ENCODE measurements at regions not wholly inside any gene's neighbourhood (a gene's known extent, or its start where the extent isn't known, plus 50 kb on each side); places are given as distances from the start of the nearest gene placed in this dataset.

DNA sequence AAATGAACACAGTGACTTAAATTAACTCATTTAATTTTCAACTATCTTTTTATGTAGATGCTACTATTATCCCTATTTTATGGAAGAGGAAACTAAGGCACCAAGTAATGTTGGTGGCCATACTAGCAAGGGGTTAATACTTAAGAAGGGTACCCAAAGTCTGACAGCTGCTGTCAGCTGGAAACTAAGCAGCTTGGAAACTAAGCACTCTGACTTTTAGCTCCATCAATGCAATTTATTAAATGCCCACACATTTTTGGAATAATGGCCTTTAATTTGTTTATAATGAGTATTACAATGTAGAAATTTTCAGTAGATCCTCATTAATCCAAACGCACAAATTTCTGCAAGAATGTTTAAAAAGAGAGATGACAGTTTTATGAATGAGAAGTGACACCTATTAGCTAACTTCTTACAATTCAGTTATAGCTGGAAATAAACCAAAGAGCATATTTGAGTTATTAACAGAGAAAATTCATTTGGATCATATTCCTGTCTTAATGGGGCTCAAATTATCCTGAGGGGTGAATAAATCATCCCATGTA lies 483.1 kb upstream of the MBL2 start:
- Mint-ChIP-seq H3K4me3 (no peak overlapping the region), H3K27ac (no peak overlapping the region), H3K36me3 (ENCODE audit: low read depth) (no peaks in the 10 kb centered on the region), H3K4me1 (ENCODE audit: low read depth) (no peaks in the 10 kb centered on the region), H3K9me3 (peaks cover 12% of the 10 kb centered on the region), H3K27me3 (ENCODE audit: low read depth) (no peaks in the 10 kb centered on the region)
- intact Hi-C loops (cut with micrococcal nuclease) = no loop called here
- CTCF ChIA-PET = no interaction called here
- no peak for DNase-seq

DNA sequence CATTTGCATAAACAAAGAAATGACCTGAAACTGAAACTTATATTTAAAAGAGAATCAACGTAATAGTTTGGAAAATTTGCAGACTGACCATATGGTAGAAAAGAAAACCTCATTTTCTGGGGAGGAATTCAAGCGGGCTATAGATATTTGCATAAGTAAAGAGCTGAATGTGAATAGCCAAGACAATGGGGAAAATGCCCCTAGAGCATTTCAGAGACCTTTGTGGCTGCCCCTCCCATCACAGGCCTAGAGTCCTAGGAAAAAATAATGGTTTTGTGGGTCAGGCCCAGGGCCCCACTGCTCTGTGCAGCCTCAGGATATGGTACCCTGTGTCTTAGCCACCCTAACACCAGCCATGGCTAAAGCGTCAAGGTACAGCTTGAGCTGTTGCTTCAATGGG lies 480.6 kb upstream of the MBL2 start:
- Mint-ChIP-seq H3K4me3 (no peak overlapping the region), H3K9me3 (peaks cover 15% of the 10 kb centered on the region), H3K4me1 (ENCODE audit: low read depth) (no peaks in the 10 kb centered on the region), H3K36me3 (ENCODE audit: low read depth) (no peaks in the 10 kb centered on the region), H3K27ac (no peak overlapping the region), H3K27me3 (ENCODE audit: low read depth) (no peaks in the 10 kb centered on the region)
- no peak for DNase-seq
- intact Hi-C loops (cut with micrococcal nuclease) = no loop called here
- CTCF ChIA-PET = no interaction called here

GRCh38 chr10:53239873-53240272 lies 467.3 kb upstream of the MBL2 start:
- peaks cover 6% of the 10 kb centered on the region for H3K9me3 Mint-ChIP-seq
- H3K36me3 Mint-ChIP-seq (ENCODE audit: low read depth) = no peaks in the 10 kb centered on the region
- no peak overlapping the region for H3K4me3 Mint-ChIP-seq
- DNase-seq = no peak
- intact Hi-C loops (cut with micrococcal nuclease) = no loop called here
- H3K27ac Mint-ChIP-seq = no peak overlapping the region
- CTCF ChIA-PET = no interaction called here
- H3K4me1 Mint-ChIP-seq (ENCODE audit: low read depth) = no peaks in the 10 kb centered on the region
- no peaks in the 10 kb centered on the region for H3K27me3 Mint-ChIP-seq (ENCODE audit: low read depth)

GRCh38 chr10:53236941-53237340 lies 464.4 kb upstream of the MBL2 start:
- no peak overlapping the region for H3K4me3 Mint-ChIP-seq
- no peak overlapping the region for H3K27ac Mint-ChIP-seq
- no peak for DNase-seq
- CTCF ChIA-PET = no interaction called here
- no peaks in the 10 kb centered on the region for H3K36me3 Mint-ChIP-seq (ENCODE audit: low read depth)
- H3K9me3 Mint-ChIP-seq = peaks cover 7% of the 10 kb centered on the region
- intact Hi-C loops (cut with micrococcal nuclease) = no loop called here
- H3K4me1 Mint-ChIP-seq (ENCODE audit: low read depth) = no peaks in the 10 kb centered on the region
- no peaks in the 10 kb centered on the region for H3K27me3 Mint-ChIP-seq (ENCODE audit: low read depth)

- no peaks in the 10 kb centered on the region for H3K27me3 Mint-ChIP-seq (ENCODE audit: low read depth)
- CTCF ChIA-PET = no interaction called here
- peaks cover 5% of the 10 kb centered on the region for H3K9me3 Mint-ChIP-seq
- DNase-seq = no peak
- intact Hi-C loops (cut with micrococcal nuclease) = no loop called here
- H3K4me1 Mint-ChIP-seq (ENCODE audit: low read depth) = no peaks in the 10 kb centered on the region
- no peak overlapping the region for H3K27ac Mint-ChIP-seq
- no peak overlapping the region for H3K4me3 Mint-ChIP-seq
- H3K36me3 Mint-ChIP-seq (ENCODE audit: low read depth) = no peaks in the 10 kb centered on the region
Observed at GRCh38 chr10:53233749-53234148, 461.2 kb upstream of the MBL2 start.

DNA sequence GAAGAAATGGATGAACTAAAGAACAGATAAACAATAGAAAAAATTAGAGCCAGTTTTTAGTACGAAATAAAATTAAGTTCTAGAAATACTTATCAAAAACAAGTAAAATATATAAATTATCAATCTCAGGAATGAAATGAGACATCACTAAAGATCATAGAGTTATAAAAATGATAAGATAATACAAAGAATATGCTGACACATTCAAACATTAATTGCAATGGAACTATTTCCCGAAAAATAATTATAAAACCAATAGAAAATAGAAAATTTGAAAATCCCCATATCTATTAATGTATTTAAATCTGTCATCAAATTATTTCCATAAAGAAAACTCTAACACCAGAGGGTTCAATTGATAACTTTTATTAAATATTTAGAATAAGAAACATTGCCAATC lies 458.1 kb upstream of the MBL2 start:
- no peaks in the 10 kb centered on the region for H3K36me3 Mint-ChIP-seq (ENCODE audit: low read depth)
- peaks cover 3% of the 10 kb centered on the region for H3K9me3 Mint-ChIP-seq
- H3K4me3 Mint-ChIP-seq = no peak overlapping the region
- CTCF ChIA-PET = no interaction called here
- H3K4me1 Mint-ChIP-seq (ENCODE audit: low read depth) = no peaks in the 10 kb centered on the region
- no peak for DNase-seq
- no peaks in the 10 kb centered on the region for H3K27me3 Mint-ChIP-seq (ENCODE audit: low read depth)
- H3K27ac Mint-ChIP-seq = no peak overlapping the region
- intact Hi-C loops (cut with micrococcal nuclease) = no loop called here

DNA sequence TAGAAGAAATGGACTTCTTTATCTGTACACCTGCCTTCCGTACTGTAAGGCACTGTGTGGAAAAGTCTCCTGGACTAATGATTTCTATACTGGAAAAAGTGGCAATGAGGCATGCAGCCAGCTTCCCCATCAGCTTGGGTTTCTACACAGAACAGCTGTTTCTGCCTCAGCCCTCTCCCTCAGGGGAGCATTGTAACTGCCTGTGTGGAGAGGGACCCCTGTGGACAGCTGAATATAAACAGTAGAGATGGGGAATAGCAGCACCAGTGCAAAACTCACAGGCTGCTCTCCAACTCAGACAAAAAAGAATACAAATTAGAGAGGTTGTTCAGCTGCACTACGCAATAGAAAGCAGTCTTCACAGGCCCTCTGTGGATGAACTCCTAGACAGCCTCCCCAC lies 451.3 kb upstream of the MBL2 start:
- Mint-ChIP-seq H3K4me1 (ENCODE audit: low read depth) (no peaks in the 10 kb centered on the region), H3K27ac (no peak overlapping the region), H3K4me3 (no peak overlapping the region), H3K36me3 (ENCODE audit: low read depth) (no peaks in the 10 kb centered on the region), H3K27me3 (ENCODE audit: low read depth) (no peaks in the 10 kb centered on the region), H3K9me3 (peaks cover 1% of the 10 kb centered on the region)
- no peak for DNase-seq
- intact Hi-C loops (cut with micrococcal nuclease) = no loop called here
- CTCF ChIA-PET = no interaction called here

DNA sequence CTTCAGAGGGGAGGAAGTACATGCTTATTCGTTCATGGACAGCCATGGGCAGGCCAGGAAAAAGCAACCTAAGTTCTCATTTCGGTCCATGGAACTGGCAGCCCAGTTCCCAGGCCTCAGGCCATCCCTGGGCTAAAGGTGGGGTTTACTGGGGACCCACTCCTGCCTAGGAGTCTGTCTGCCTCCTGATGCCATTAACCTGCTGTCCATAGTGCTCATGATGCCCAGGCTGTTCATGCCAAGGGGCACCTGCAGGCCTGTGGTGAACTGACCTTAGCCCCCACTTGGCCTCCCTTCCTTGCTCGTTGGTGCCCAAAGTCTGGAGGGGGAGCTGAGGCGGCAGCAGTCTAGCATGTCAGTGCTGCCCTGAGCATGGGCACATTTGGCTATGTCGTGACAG lies 450.2 kb upstream of the MBL2 start:
- no peaks in the 10 kb centered on the region for H3K27me3 Mint-ChIP-seq (ENCODE audit: low read depth)
- DNase-seq = no peak
- no peak overlapping the region for H3K4me3 Mint-ChIP-seq
- H3K27ac Mint-ChIP-seq = no peak overlapping the region
- H3K36me3 Mint-ChIP-seq (ENCODE audit: low read depth) = no peaks in the 10 kb centered on the region
- intact Hi-C loops (cut with micrococcal nuclease) = no loop called here
- no peaks in the 10 kb centered on the region for H3K4me1 Mint-ChIP-seq (ENCODE audit: low read depth)
- CTCF ChIA-PET = no interaction called here
- H3K9me3 Mint-ChIP-seq = peaks cover 1% of the 10 kb centered on the region

- intact Hi-C loops (cut with micrococcal nuclease) = no loop called here
- CTCF ChIA-PET = no interaction called here
- no peak overlapping the region for H3K4me3 Mint-ChIP-seq
- no peaks in the 10 kb centered on the region for H3K4me1 Mint-ChIP-seq (ENCODE audit: low read depth)
- no peak for DNase-seq
- H3K36me3 Mint-ChIP-seq (ENCODE audit: low read depth) = no peaks in the 10 kb centered on the region
- H3K9me3 Mint-ChIP-seq = peaks cover 15% of the 10 kb centered on the region
- no peaks in the 10 kb centered on the region for H3K27me3 Mint-ChIP-seq (ENCODE audit: low read depth)
- H3K27ac Mint-ChIP-seq = no peak overlapping the region
Observed at GRCh38 chr10:53209944-53210611, 437.5 kb upstream of the MBL2 start.

DNA sequence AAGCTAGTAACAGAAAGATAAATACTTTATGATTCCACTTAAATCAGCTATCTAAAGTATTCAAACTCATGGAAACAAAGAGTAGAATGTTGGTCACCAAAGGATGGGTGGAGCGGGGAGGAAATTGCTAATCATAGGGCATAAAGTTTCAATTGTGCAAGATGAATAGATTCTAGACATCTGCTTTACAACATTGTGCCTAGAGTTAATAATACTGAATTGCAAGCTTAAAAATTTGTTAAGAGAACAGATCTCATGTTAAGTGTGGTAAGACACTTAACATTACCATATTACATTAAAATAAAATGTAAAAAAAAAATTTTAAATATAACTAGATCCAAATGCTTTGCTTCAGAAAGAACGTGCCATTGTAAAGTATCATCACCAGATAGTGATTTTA lies 411.1 kb upstream of the MBL2 start:
- no peak for DNase-seq
- Mint-ChIP-seq H3K9me3 (peaks cover 17% of the 10 kb centered on the region), H3K4me1 (ENCODE audit: low read depth) (no peaks in the 10 kb centered on the region), H3K36me3 (ENCODE audit: low read depth) (no peaks in the 10 kb centered on the region), H3K4me3 (no peak overlapping the region), H3K27ac (no peak overlapping the region), H3K27me3 (ENCODE audit: low read depth) (no peaks in the 10 kb centered on the region)
- intact Hi-C loops (cut with micrococcal nuclease) = no loop called here
- CTCF ChIA-PET = no interaction called here

GRCh38 chr10:53177468-53177867 lies 404.9 kb upstream of the MBL2 start:
- CTCF ChIA-PET = no interaction called here
- no peaks in the 10 kb centered on the region for H3K36me3 Mint-ChIP-seq (ENCODE audit: low read depth)
- intact Hi-C loops (cut with micrococcal nuclease) = no loop called here
- no peak overlapping the region for H3K4me3 Mint-ChIP-seq
- peaks cover 3% of the 10 kb centered on the region for H3K9me3 Mint-ChIP-seq
- H3K27ac Mint-ChIP-seq = no peak overlapping the region
- H3K4me1 Mint-ChIP-seq (ENCODE audit: low read depth) = no peaks in the 10 kb centered on the region
- no peaks in the 10 kb centered on the region for H3K27me3 Mint-ChIP-seq (ENCODE audit: low read depth)
- no peak for DNase-seq

DNA sequence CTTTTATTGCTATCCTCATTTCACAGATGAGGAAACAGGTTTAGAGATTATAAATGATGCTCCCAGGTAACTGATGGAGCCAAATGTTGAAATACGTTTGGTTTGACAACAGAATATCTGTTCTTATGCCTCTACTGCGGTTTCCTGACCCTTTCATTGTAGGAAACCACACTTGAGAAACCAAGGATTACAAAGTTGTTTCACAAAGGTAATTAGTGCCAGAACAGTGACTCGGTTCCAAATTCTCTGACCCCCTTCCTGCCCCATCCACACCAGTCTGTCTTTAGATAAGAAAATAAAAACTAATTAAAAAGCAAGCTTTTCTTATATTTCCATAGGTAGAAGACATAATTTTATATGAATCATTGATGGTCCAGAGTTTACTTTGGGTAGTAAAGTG lies 393.7 kb upstream of the MBL2 start:
- Mint-ChIP-seq H3K36me3 (ENCODE audit: low read depth) (no peaks in the 10 kb centered on the region), H3K27me3 (ENCODE audit: low read depth) (no peaks in the 10 kb centered on the region), H3K4me3 (no peak overlapping the region), H3K9me3 (peaks cover 6% of the 10 kb centered on the region), H3K27ac (no peak overlapping the region), H3K4me1 (ENCODE audit: low read depth) (no peaks in the 10 kb centered on the region)
- intact Hi-C loops (cut with micrococcal nuclease) = no loop called here
- no peak for DNase-seq
- CTCF ChIA-PET = no interaction called here

DNA sequence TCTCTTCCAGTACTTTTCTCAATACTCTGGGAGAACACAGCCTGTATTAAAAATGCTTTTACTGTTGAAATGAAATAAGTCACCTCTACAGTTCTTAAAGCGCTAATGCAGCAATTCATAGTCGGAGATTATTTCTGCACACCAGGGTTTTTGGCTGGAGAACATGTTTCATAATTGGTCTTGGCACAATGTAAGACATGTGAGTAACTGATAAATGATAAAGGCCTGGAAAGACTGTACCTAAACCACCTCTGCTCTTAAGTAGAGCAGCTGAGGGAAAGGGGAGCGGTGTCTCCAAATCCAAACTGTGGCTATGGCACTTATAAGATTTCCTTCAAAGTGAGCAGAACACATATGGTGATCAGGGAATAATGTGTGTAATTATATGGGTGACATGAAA lies 390.3 kb upstream of the MBL2 start:
- Mint-ChIP-seq H3K9me3 (peaks cover 7% of the 10 kb centered on the region), H3K4me1 (ENCODE audit: low read depth) (no peaks in the 10 kb centered on the region), H3K4me3 (no peak overlapping the region), H3K27ac (no peak overlapping the region), H3K27me3 (ENCODE audit: low read depth) (no peaks in the 10 kb centered on the region), H3K36me3 (ENCODE audit: low read depth) (no peaks in the 10 kb centered on the region)
- no peak for DNase-seq
- CTCF ChIA-PET = no interaction called here
- intact Hi-C loops (cut with micrococcal nuclease) = no loop called here

DNA sequence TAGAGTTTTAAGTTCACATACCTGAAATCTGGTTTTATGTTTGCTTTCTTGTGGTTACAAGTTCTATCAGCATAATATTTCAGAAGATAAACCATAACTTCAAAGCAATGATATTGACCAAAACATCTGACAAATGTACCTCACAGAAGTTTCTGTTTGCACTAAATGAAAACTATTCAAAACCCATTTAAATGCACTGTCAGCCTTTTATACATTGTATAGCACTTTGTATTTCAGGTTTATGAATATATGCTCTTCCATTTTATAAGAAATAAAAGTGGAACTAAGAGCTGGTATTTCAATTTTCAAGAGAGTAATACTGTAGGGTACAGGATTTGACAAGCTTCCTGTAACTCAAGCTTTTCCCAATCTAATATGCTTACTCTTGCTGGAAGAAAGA lies 388.6 kb upstream of the MBL2 start:
- CTCF ChIA-PET = no interaction called here
- H3K9me3 Mint-ChIP-seq = peaks cover 7% of the 10 kb centered on the region
- H3K27ac Mint-ChIP-seq = no peak overlapping the region
- no peak overlapping the region for H3K4me3 Mint-ChIP-seq
- DNase-seq = no peak
- H3K27me3 Mint-ChIP-seq (ENCODE audit: low read depth) = no peaks in the 10 kb centered on the region
- intact Hi-C loops (cut with micrococcal nuclease) = no loop called here
- no peaks in the 10 kb centered on the region for H3K36me3 Mint-ChIP-seq (ENCODE audit: low read depth)
- H3K4me1 Mint-ChIP-seq (ENCODE audit: low read depth) = no peaks in the 10 kb centered on the region

Data from activated naive CD4-positive, alpha-beta T cell treated with anti-CD3 and anti-CD28 coated beads for 36 hours (primary cell).